Keratinocyte (primary cell): ENCODE measurements at regions not wholly inside any gene's neighbourhood (a gene's known extent, or its start where the extent isn't known, plus 50 kb on each side); places are given as distances from the start of the nearest gene placed in this dataset.

Experiments
- DNase-seq: peaks from one replicate; pipeline ENCODE4 v3.0.0-alpha.2; 2011; ENCODE audit warnings: low read depth, missing footprints, low spot score
- FAIRE-seq: peaks from 2 replicates; lab custom pipeline; 2011; peaks lifted over from hg19 to GRCh38; lab: Jason Lieb, UNC
- H2AFZ ChIP-seq: 2 replicates; pipeline ENCODE4 v1.6.0; 2012; ENCODE audit warnings: low read length, control low read depth, inconsistent platforms; ENCODE audit not compliant: control insufficient read depth
- H3K27ac ChIP-seq: 2 replicates; pipeline ENCODE4 v1.5.1; 2011; ENCODE audit warnings: low read length; ENCODE audit not compliant: control insufficient read depth, insufficient read depth
- H3K27me3 ChIP-seq: 3 replicates; pipeline ENCODE4 v1.6.0; 2011; ENCODE audit warnings: low read length; ENCODE audit not compliant: control insufficient read depth, insufficient read depth; ENCODE audit errors: extremely low read depth
- H3K36me3 ChIP-seq, 2 experiments: 2 replicates in 1 of 2; 3 replicates in 1 of 2; pipeline ENCODE4 v1.5.1; 2011; ENCODE audit warnings: low read length in 2 of 2, mild to moderate bottlenecking in 1 of 2; ENCODE audit not compliant: control insufficient read depth in 2 of 2, insufficient read depth in 2 of 2; ENCODE audit errors: extremely low read depth in 1 of 2
- H3K4me1 ChIP-seq: 3 replicates; pipeline ENCODE4 v1.5.1; 2011; ENCODE audit warnings: low read length; ENCODE audit not compliant: control insufficient read depth, insufficient read depth; ENCODE audit errors: extremely low read depth
- H3K4me2 ChIP-seq: 3 replicates; pipeline ENCODE4 v1.6.0; 2011; ENCODE audit warnings: low read depth, low read length; ENCODE audit not compliant: control insufficient read depth, insufficient read depth; ENCODE audit errors: extremely low read depth
- H3K4me3 ChIP-seq, 3 experiments: fragments of 200-600 bp in 1 of 3; sonication (generic) in 1 of 3; 2 replicates in 2 of 3; 3 replicates in 1 of 3; pipeline ENCODE4 v1.5.1; 2011 to 2016; ENCODE audit warnings: low read length in 3 of 3, mild to moderate bottlenecking in 3 of 3, control low read depth in 2 of 3, inconsistent platforms in 1 of 3, low read depth in 1 of 3, mixed read lengths in 1 of 3, mixed run types in 1 of 3, moderate library complexity in 1 of 3; ENCODE audit not compliant: control insufficient read depth in 2 of 3, insufficient read depth in 2 of 3; ENCODE audit errors: extremely low read depth in 1 of 3
- H3K79me2 ChIP-seq: 2 replicates; pipeline ENCODE4 v1.6.0; 2012; ENCODE audit warnings: low read length; ENCODE audit not compliant: control insufficient read depth, insufficient read depth
- H3K9ac ChIP-seq: 3 replicates; pipeline ENCODE4 v1.6.0; 2011; ENCODE audit warnings: low read length; ENCODE audit not compliant: control insufficient read depth, insufficient read depth; ENCODE audit errors: extremely low read depth
- H3K9me1 ChIP-seq: 3 replicates; pipeline ENCODE4 v1.6.0; 2011; ENCODE audit warnings: low read length; ENCODE audit not compliant: control insufficient read depth, insufficient read depth; ENCODE audit errors: extremely low read depth
- H3K9me3 ChIP-seq: 2 replicates; pipeline ENCODE4 v1.5.1; 2012; ENCODE audit warnings: low read depth, low read length; ENCODE audit not compliant: control insufficient read depth
- H4K20me1 ChIP-seq: 3 replicates; pipeline ENCODE4 v1.6.0; 2011; ENCODE audit warnings: low read length; ENCODE audit not compliant: control insufficient read depth, insufficient read depth; ENCODE audit errors: extremely low read depth
- CTCF ChIP-seq, 3 experiments: IDR thresholded peaks in 1 of 3; conservative IDR thresholded peaks in 1 of 3; optimal IDR thresholded peaks in 1 of 3; 2 replicates in 2 of 3; 3 replicates in 1 of 3; pipeline versions ENCODE3 to v1.5.1; 2011; ENCODE audit warnings: low read length in 3 of 3, mild to moderate bottlenecking in 3 of 3, moderate library complexity in 2 of 3, control low read depth in 1 of 3, inconsistent platforms in 1 of 3; ENCODE audit not compliant: insufficient read depth in 2 of 3; ENCODE audit errors: extremely low read depth in 1 of 3
- EZH2 ChIP-seq: IDR thresholded peaks from one replicate; pipeline ENCODE4 v1.6.1; 2012; ENCODE audit warnings: inconsistent platforms, mild to moderate bottlenecking, low read length, moderate library complexity
- dilution Hi-C: fragments of 300-500 bp; cut with MboI; formaldehyde crosslinking; loops from one replicate; pipeline ENCODE4 v1.7.0; 2020; ENCODE audit warnings: low sequenced_read_pairs; ENCODE audit not compliant: extremely low pct_ligation_motif_present

- Histone ChIP-seq H3K27ac (no peak overlapping the region), H3K9me1 (no peaks in the 10 kb centered on the region), H3K27me3 (no peaks in the 10 kb centered on the region), H3K4me3 (no peak overlapping the region), H2AFZ (no peak overlapping the region), H3K36me3 (no peaks in the 10 kb centered on the region), H4K20me1 (no peaks in the 10 kb centered on the region), H3K9ac (no peak overlapping the region), H3K9me3 (no peaks in the 10 kb centered on the region), H3K79me2 (no peaks in the 10 kb centered on the region), H3K4me2 (no peak overlapping the region), H3K4me1 (no peaks in the 10 kb centered on the region)
- FAIRE-seq (no peak), DNase-seq (no peak)
- TF ChIP-seq CTCF (optimal IDR thresholded peaks at IDR 0.05 in 1 of 3, IDR thresholded peaks at IDR 0.05 in 1 of 3, conservative IDR thresholded peaks at IDR 0.05 in 1 of 3; ENCODE audit: extremely low read depth in 1 of 3, insufficient read depth in 2 of 3, low read length in 3 of 3), result no peak
- TF ChIP-seq EZH2, result no peak
- dilution Hi-C loops, result no loop called here
Measured at GRCh38 chr7:52352013-52352981, 683.1 kb upstream of the POM121L12 start.

DNA sequence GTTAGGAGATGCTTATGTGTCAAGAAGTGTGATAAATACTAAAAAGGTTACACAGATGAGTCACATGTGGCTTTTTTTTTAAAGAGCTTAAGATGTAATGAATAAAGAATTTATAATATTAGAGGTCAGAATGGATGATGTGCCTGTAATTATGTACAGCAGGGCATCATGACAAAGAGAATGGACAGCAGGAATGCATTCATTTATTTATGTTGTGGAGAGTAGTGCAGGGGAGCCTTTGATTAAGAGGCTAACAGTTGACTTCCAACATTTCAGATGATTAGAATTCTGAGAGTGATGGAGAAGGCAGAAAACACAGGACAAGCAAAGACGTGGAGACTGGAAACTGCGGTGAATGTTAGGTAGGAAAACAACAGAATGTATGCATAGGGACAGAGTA lies 691.4 kb upstream of the POM121L12 start:
- dilution Hi-C loops, result no loop called here
- Histone ChIP-seq H3K4me1 (no peaks in the 10 kb centered on the region), H3K9ac (no peak overlapping the region), H3K9me3 (no peaks in the 10 kb centered on the region), H3K4me3 (no peak overlapping the region), H3K4me2 (no peak overlapping the region), H3K9me1 (no peaks in the 10 kb centered on the region), H2AFZ (no peak overlapping the region), H3K27ac (no peak overlapping the region), H4K20me1 (no peaks in the 10 kb centered on the region), H3K79me2 (no peaks in the 10 kb centered on the region), H3K36me3 (no peaks in the 10 kb centered on the region), H3K27me3 (no peaks in the 10 kb centered on the region)
- FAIRE-seq, result no peak
- TF ChIP-seq EZH2, result no peak
- no peak for TF ChIP-seq CTCF (optimal IDR thresholded peaks at IDR 0.05 in 1 of 3, IDR thresholded peaks at IDR 0.05 in 1 of 3, conservative IDR thresholded peaks at IDR 0.05 in 1 of 3; ENCODE audit: extremely low read depth in 1 of 3, insufficient read depth in 2 of 3, low read length in 3 of 3)
- no peak for DNase-seq
